GM21717 (cell line): ENCODE measurements at regions not wholly inside any gene's neighbourhood (a gene's known extent, or its start where the extent isn't known, plus 50 kb on each side); places are given as distances from the start of the nearest gene placed in this dataset.

ENCODE experiments used
- ATAC-seq: cut with Tn5 transposase; IDR thresholded peaks from one replicate; pipeline ENCODE4 v1.9.1; 2021; ENCODE audit warnings: mild to moderate bottlenecking, moderate library complexity; ENCODE audit not compliant: unreplicated experiment

- no peak for ATAC-seq
These were observed 53.0 kb upstream of the ABCB5 start for GRCh38 chr7:20562461-20562860.
